SH-SY5Y (cell line): ENCODE measurements at regions not wholly inside any gene's neighbourhood (a gene's known extent, or its start where the extent isn't known, plus 50 kb on each side); places are given as distances from the start of the nearest gene placed in this dataset.

Source experiments
- GATA2 ChIP-seq: IDR thresholded peaks from 2 replicates; pipeline ENCODE4 v1.6.1; 2011; ENCODE audit warnings: mild to moderate bottlenecking, low read depth, low read length
- GATA3 ChIP-seq: IDR thresholded peaks from 2 replicates; pipeline ENCODE4 v1.6.1; 2011; ENCODE audit warnings: low read depth, mild to moderate bottlenecking, low read length, moderate library complexity

DNA sequence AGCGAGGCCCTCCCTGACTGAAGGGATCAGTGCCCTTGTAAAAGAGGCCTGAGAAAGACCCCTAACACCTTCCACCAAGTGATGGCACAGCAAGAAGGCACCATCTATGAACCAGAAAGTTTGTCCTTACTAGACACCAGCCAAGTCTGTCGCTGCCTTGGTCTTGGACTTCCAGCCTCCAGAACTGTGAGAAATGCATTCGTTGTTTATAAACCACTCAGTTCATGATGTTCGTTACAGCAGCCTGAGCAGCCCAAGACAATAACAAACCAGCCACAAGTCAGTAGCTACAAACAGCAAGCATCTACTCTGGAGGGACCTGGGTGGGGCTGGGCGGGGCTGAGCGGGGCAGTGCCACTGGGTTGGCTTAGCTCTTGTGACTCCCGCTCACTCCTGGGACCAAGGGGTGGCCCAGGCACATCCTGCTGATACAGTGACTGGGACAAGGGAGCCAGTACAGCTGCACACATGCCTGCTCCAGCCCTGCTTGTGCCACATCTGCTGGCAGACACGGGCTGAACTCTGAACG, 234.9 kb downstream of the IRF8 start:
- TF ChIP-seq GATA3, result no peak
- TF ChIP-seq GATA2, result no peak

- TF ChIP-seq GATA3 (no peak), GATA2 (no peak)
Observed at GRCh38 chr16:86134802-86135461, 236.0 kb downstream of the IRF8 start.

GRCh38 chr16:86137359-86137758, 238.4 kb downstream of the IRF8 start:
- no peak for TF ChIP-seq GATA3
- no peak for TF ChIP-seq GATA2

- TF ChIP-seq GATA3, result no peak
- TF ChIP-seq GATA2, result no peak
Observed at GRCh38 chr16:86138121-86139085, 239.4 kb downstream of the IRF8 start.

- TF ChIP-seq GATA2 (no peak), GATA3 (no peak)
Observed at GRCh38 chr16:86142801-86143236, 243.9 kb downstream of the IRF8 start.

GRCh38 chr16:86143666-86144065, 244.7 kb downstream of the IRF8 start:
- no peak for TF ChIP-seq GATA3
- TF ChIP-seq GATA2, result no peak

DNA sequence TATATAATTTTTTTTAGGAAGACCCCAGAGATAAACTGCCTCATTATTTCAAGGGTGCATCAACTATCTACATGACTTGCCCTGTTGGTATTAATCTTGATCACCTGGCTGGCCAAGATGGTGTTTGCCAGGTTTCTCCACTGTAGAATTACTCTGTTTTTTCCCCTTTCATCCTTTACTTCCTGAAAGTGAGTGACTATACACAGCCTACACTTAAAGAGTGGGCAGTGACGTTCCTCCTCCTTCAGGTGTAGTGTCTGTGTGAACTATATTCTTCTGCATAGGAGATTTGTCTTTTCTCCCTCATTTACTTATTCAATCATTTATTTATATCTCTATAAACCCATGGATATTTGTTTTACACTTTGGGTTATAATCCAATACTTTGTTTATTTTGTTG, 246.7 kb downstream of the IRF8 start:
- TF ChIP-seq GATA2 (no peak), GATA3 (no peak)

DNA sequence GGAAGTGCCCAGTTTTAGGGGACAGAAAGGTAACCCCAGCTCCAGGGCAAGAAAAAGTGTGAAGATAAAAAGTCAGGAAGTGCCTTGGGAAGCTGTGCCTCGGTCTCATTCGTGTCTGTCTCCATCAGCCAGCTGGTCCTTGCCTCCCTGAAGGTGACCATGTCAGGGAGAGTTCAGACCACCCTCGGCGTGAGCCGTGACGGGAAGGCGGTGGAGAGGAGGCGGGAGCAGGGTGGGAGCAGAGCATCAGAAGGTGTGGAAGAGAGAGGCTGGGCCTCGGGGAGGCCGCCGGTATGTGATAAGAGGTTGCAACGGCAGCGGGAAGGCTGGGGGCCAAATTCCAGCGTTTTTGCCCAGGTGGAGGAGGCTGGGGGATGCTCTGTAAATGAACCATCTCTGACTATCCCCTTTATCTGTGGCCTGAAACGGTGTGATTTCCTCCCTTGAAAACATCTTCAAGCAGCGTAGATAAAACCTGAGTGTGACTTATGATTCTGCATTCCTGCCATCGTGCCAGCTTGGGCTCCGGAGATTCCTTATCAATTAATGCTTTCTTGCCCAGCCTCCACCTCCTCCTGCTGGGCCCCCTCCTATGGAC, 251.8 kb downstream of the IRF8 start:
- TF ChIP-seq GATA2 (no peak), GATA3 (no peak)

GRCh38 chr16:86151239-86151851, 252.4 kb downstream of the IRF8 start:
- TF ChIP-seq GATA3, result no peak
- no peak for TF ChIP-seq GATA2

- no peak for TF ChIP-seq GATA3
- no peak for TF ChIP-seq GATA2
Observed at GRCh38 chr16:86156155-86156554, 257.2 kb downstream of the IRF8 start.

DNA sequence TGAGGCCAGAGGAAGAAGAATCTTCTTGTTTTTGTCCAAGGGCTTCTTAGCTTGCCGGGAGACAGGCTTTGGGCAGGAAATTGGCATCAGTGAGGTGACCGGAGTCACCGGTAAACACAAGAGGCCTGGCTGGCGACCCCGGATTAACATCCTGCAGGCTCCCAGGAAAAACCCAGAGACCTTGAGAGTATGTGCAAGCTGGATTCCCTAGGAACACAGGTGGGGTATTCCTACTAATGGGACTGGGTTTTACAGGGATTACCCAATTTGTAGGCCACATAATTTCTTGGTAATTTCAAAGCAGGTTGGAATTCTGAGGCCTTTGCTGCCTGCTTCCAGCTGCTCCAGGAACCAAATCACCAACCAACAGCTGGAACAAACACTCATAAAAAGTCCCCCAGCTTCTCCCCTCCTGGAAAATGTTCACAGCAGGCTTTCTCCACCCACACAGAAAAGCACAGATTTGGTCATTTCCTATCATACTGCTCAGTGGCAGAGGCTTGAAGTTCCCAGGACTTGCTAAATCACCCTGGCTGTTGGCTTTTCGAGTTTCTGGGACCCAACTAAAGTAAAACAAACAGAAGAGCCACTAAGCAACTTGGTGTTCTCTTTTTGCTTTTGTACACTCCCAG, 258.8 kb downstream of the IRF8 start:
- no peak for TF ChIP-seq GATA2
- TF ChIP-seq GATA3, result no peak

- TF ChIP-seq GATA3 (no peak), GATA2 (no peak)
Observed at GRCh38 chr16:86158688-86159360, 259.9 kb downstream of the IRF8 start.

GRCh38 chr16:86165479-86165878, 266.5 kb downstream of the IRF8 start:
- TF ChIP-seq GATA3 (no peak), GATA2 (no peak)
